Suprapubic skin (tissue), 3 donors: ENCODE measurements at regions not wholly inside any gene's neighbourhood (a gene's known extent, or its start where the extent isn't known, plus 50 kb on each side); places are given as distances from the start of the nearest gene placed in this dataset.

Experiments
- CTCF ChIP-seq, 2 donors: fragments of 200-600 bp in 1 of 2; fragments of 450-650 bp in 1 of 2; sonication (generic) in 1 of 2; IDR thresholded peaks; one replicate each; pipeline ENCODE4 v1.5.1; 2016 to 2019; ENCODE audit warnings: antibody characterized with exemption in 2 of 2, mild to moderate bottlenecking in 1 of 2, moderate library complexity in 1 of 2
- EP300 ChIP-seq: sonication (generic); formaldehyde crosslinking; IDR thresholded peaks from one replicate; pipeline ENCODE4 v1.6.1; 2017; ENCODE audit warnings: antibody characterized with exemption

GRCh38 chr14:34174973-34175372 lies 224.1 kb upstream of the EGLN3 start:
- TF ChIP-seq CTCF (IDR thresholded peaks at IDR 0.05): no peak
- TF ChIP-seq EP300: no peak
